Fibroblast of gingiva (primary cell): ENCODE measurements at regions not wholly inside any gene's neighbourhood (a gene's known extent, or its start where the extent isn't known, plus 50 kb on each side); places are given as distances from the start of the nearest gene placed in this dataset.

Source experiments
- DNase-seq: peaks from one replicate; pipeline ENCODE4 v3.0.0-alpha.2; 2011; ENCODE audit warnings: low read depth

- DNase-seq = no peak
Measured at GRCh38 chr15:69530991-69531664, 78.5 kb downstream of the RPLP1 start.

GRCh38 chr15:69531665-69532027, 79.0 kb downstream of the RPLP1 start:
- DNase-seq = no peak

- no peak for DNase-seq
Measured at GRCh38 chr15:69532066-69532465, 79.4 kb downstream of the RPLP1 start.

GRCh38 chr15:69532856-69533255, 80.2 kb downstream of the RPLP1 start:
- DNase-seq = no peak

- DNase-seq = no peak
Measured at GRCh38 chr15:69533522-69533921, 80.9 kb downstream of the RPLP1 start.

- DNase-seq = no peak
Measured at GRCh38 chr15:69535101-69535638, 82.6 kb downstream of the RPLP1 start.

- DNase-seq = no peak
Measured at GRCh38 chr15:69535998-69536397, 83.4 kb downstream of the RPLP1 start.

GRCh38 chr15:69536726-69537512, 84.3 kb downstream of the RPLP1 start:
- DNase-seq = no peak

- DNase-seq = no peak
Measured at GRCh38 chr15:69537901-69538300, 85.3 kb downstream of the RPLP1 start.

- DNase-seq = no peak
Measured at GRCh38 chr15:69538379-69538778, 85.8 kb downstream of the RPLP1 start.

- DNase-seq = no peak
Measured at GRCh38 chr15:69539345-69539744, 86.7 kb downstream of the RPLP1 start.

- DNase-seq = no peak
Measured at GRCh38 chr15:69540622-69541021, 88.0 kb downstream of the RPLP1 start.

GRCh38 chr15:69542028-69542427, 89.4 kb downstream of the RPLP1 start:
- DNase-seq = no peak

GRCh38 chr15:69543681-69544364, 91.2 kb downstream of the RPLP1 start:
- no peak for DNase-seq

- DNase-seq = no peak
Measured at GRCh38 chr15:69544365-69545113, 91.9 kb downstream of the RPLP1 start.

GRCh38 chr15:69546182-69546581, 93.6 kb downstream of the RPLP1 start:
- no peak for DNase-seq

- DNase-seq = no peak
Measured at GRCh38 chr15:69548395-69549180, 96.0 kb downstream of the RPLP1 start.

GRCh38 chr15:69551391-69552056, 98.9 kb downstream of the RPLP1 start:
- no peak for DNase-seq

GRCh38 chr15:69552057-69552815, 99.6 kb downstream of the RPLP1 start:
- DNase-seq = no peak

GRCh38 chr15:69553686-69554085, 101.1 kb downstream of the RPLP1 start:
- no peak for DNase-seq
